Smooth muscle cell (in vitro differentiated cells): ENCODE measurements at regions not wholly inside any gene's neighbourhood (a gene's known extent, or its start where the extent isn't known, plus 50 kb on each side); places are given as distances from the start of the nearest gene placed in this dataset.
A peak's percentile ranks its signal among the peaks of the same experiment; 100 is the strongest.

Source experiments
- DNase-seq: peaks from one replicate; lab custom pipeline; 2025; ENCODE audit not compliant: unreplicated experiment; lab: John Stamatoyannopoulos, UW
- H2AFZ ChIP-seq: fragments of 200-600 bp; sonication (generic); 2 replicates; pipeline ENCODE4 v1.6.0; 2016; ENCODE audit warnings: antibody characterized with exemption, low read depth, mild to moderate bottlenecking
- H3F3A ChIP-seq: fragments of 200-600 bp; sonication (generic); 2 replicates; pipeline ENCODE4 v1.6.0; 2017; ENCODE audit warnings: antibody characterized with exemption, low read depth
- H3K27ac ChIP-seq: fragments of 200-600 bp; sonication (generic); 2 replicates; pipeline ENCODE4 v1.5.1; 2016; ENCODE audit warnings: low read depth, mild to moderate bottlenecking
- H3K27me3 ChIP-seq: fragments of 200-600 bp; sonication (generic); 2 replicates; pipeline ENCODE4 v1.6.1; 2016; ENCODE audit warnings: low read depth, mild to moderate bottlenecking
- H3K36me3 ChIP-seq: fragments of 200-600 bp; sonication (generic); 2 replicates; pipeline ENCODE4 v1.5.1; 2016; ENCODE audit warnings: low read depth
- H3K4me1 ChIP-seq: fragments of 200-600 bp; sonication (generic); 2 replicates; pipeline ENCODE4 v1.5.1; 2016; ENCODE audit warnings: low read depth
- H3K4me2 ChIP-seq: fragments of 200-600 bp; sonication (generic); 2 replicates; pipeline ENCODE4 v1.6.0; 2016; ENCODE audit warnings: mild to moderate bottlenecking
- H3K4me3 ChIP-seq: fragments of 200-600 bp; sonication (generic); 2 replicates; pipeline ENCODE4 v1.5.1; 2016; ENCODE audit warnings: mild to moderate bottlenecking
- H3K79me2 ChIP-seq: fragments of 200-600 bp; sonication (generic); 2 replicates; pipeline ENCODE4 v1.6.0; 2016; ENCODE audit warnings: low read depth, mild to moderate bottlenecking
- H3K9ac ChIP-seq: fragments of 200-600 bp; sonication (generic); 2 replicates; pipeline ENCODE4 v1.6.0; 2016; ENCODE audit warnings: low read depth
- H3K9me3 ChIP-seq: fragments of 200-600 bp; sonication (generic); replicated peaks from 2 replicates; pipeline ENCODE4 v1.5.1; 2016; ENCODE audit warnings: low read depth
- H4K20me1 ChIP-seq: fragments of 200-600 bp; sonication (generic); 2 replicates; pipeline ENCODE4 v1.6.0; 2016; ENCODE audit warnings: low read depth
- CTCF ChIP-seq: fragments of 200-600 bp; sonication (generic); IDR thresholded peaks from 2 replicates; pipeline ENCODE4 v1.5.1; 2017; ENCODE audit warnings: borderline replicate concordance, mild to moderate bottlenecking, antibody characterized with exemption; ENCODE audit not compliant: insufficient read depth, poor library complexity, severe bottlenecking
- WGBS: methylation state at CpG from one replicate; pipeline ENCODE4 v1.1.7; 2016; ENCODE audit warnings: low lambda C conversion rate; 5-methylcytosine and 5-hydroxymethylcytosine counted together

GRCh38 chr13:47294691-47295090 lies 397.8 kb upstream of the HTR2A start:
- H3K36me3 ChIP-seq, result no peaks in the 10 kb centered on the region
- no peaks in the 10 kb centered on the region for H3K27me3 ChIP-seq
- H3K4me1 ChIP-seq, result no peaks in the 10 kb centered on the region
- no peak overlapping the region for H3K27ac ChIP-seq
- 88% methylated on average over 3 of the region's 3 CpGs for WGBS
- no peak overlapping the region for H3K9ac ChIP-seq
- H3K4me2 ChIP-seq, result no peak overlapping the region
- no peaks in the 10 kb centered on the region for H3F3A ChIP-seq
- no peak overlapping the region for H3K4me3 ChIP-seq
- H2AFZ ChIP-seq, result no peak overlapping the region
- no peak for TF ChIP-seq CTCF
- DNase-seq, result no peak
- no peaks in the 10 kb centered on the region for H4K20me1 ChIP-seq
- no peaks in the 10 kb centered on the region for H3K79me2 ChIP-seq
- no peaks in the 10 kb centered on the region for H3K9me3 ChIP-seq

DNA sequence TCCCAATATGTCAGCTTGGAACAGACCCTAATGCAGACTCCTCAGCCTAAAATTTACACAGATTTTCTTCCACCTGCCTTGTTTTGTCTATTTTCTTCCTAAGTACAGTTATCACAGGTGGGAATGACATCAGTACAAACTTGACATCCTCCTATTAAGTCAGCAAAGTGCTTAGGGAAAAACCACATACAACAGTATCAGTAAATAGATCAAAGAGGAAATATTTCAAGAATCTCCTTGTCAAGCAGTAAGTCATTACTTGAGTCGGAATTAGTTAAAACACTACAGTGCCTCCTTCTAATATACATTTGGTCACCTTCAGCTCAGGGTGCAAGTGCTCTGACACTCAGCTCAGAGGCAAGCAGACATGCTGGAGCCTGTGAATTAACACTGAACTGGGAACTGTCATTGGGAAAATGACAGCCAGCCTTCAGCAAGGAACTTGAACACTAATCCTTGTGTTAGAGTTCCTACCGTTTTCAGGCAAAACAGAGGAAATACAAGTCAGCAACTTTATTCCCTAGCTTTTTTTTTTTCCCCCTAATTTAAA lies 394.3 kb upstream of the HTR2A start:
- no peaks in the 10 kb centered on the region for H3K27me3 ChIP-seq
- H3K36me3 ChIP-seq, result no peaks in the 10 kb centered on the region
- 19% methylated on average over 2 of the region's 2 CpGs for WGBS
- no peaks in the 10 kb centered on the region for H3K4me1 ChIP-seq
- H3K27ac ChIP-seq, result no peak overlapping the region
- H3K9ac ChIP-seq, result no peak overlapping the region
- no peak overlapping the region for H3K4me3 ChIP-seq
- no peak overlapping the region for H3K4me2 ChIP-seq
- no peaks in the 10 kb centered on the region for H3K79me2 ChIP-seq
- H3K9me3 ChIP-seq, result no peaks in the 10 kb centered on the region
- H4K20me1 ChIP-seq, result no peaks in the 10 kb centered on the region
- no peak overlapping the region for H2AFZ ChIP-seq
- no peak for TF ChIP-seq CTCF
- DNase-seq, result no peak
- no peaks in the 10 kb centered on the region for H3F3A ChIP-seq

DNA sequence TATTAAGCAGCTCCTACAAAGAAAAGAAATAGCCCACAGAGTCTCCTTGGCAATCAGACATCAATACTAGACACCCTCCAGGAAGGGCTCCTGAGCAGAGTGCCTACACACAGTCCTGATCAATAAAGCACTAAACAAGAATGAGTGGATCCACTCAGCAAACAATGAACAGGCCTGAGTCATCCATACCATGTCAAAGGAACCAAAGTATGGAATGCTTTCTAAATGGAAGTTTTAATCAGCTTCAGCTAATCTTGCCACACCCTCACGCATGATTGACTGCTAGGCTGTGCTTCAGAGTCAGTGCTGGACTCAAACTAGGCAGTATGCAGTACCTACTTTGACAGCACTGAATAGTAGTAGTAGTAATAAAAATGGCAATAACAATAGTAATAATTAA lies 392.7 kb upstream of the HTR2A start:
- H3K4me1 ChIP-seq, result no peaks in the 10 kb centered on the region
- no peaks in the 10 kb centered on the region for H3K9me3 ChIP-seq
- H4K20me1 ChIP-seq, result no peaks in the 10 kb centered on the region
- H3K36me3 ChIP-seq, result no peaks in the 10 kb centered on the region
- H3K79me2 ChIP-seq, result no peaks in the 10 kb centered on the region
- no peak for DNase-seq
- no peaks in the 10 kb centered on the region for H3F3A ChIP-seq
- H3K9ac ChIP-seq, result no peak overlapping the region
- H3K27me3 ChIP-seq, result no peaks in the 10 kb centered on the region
- TF ChIP-seq CTCF, result no peak
- no peak overlapping the region for H3K4me3 ChIP-seq
- H2AFZ ChIP-seq, result no peak overlapping the region
- no peak overlapping the region for H3K4me2 ChIP-seq
- 80% methylated on average over 1 of the region's 1 CpG for WGBS
- H3K27ac ChIP-seq, result peak overlapping the region; percentile 54

DNA sequence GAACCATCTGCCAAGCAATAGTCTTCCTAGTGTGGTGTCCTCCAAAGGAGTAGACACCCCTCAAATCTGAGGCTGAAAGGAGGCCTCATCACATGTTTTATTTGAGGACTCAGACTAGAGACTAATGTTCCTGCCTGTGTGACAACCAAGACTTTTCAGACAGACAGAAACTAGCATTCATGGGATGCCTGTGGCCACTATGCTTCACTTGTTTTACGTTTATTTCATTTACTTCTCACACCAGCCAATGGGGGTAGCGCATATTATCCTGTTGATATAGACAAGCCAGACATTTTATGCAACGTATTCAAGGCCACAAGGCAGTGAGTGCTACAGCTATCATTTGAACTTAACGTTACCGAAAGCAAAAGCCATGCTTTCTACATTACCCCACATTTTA lies 391.7 kb upstream of the HTR2A start:
- Histone ChIP-seq H3K9me3 (no peaks in the 10 kb centered on the region), H3K4me2 (no peak overlapping the region), H3K4me1 (no peaks in the 10 kb centered on the region), H2AFZ (peak overlapping the region; percentile 50), H3K9ac (no peak overlapping the region), H3K36me3 (no peaks in the 10 kb centered on the region), H3K79me2 (no peaks in the 10 kb centered on the region), H3F3A (no peaks in the 10 kb centered on the region), H3K4me3 (no peak overlapping the region), H3K27me3 (no peaks in the 10 kb centered on the region), H4K20me1 (no peaks in the 10 kb centered on the region), H3K27ac (peak overlapping the region; percentile 54)
- WGBS, result 46% methylated on average over 5 of the region's 5 CpGs
- DNase-seq, result no peak
- no peak for TF ChIP-seq CTCF
